Endothelial cell of umbilical vein (primary cell): ENCODE measurements at regions not wholly inside any gene's neighbourhood (a gene's known extent, or its start where the extent isn't known, plus 50 kb on each side); places are given as distances from the start of the nearest gene placed in this dataset.

ENCODE experiments used
- BruUV-seq: library from RNA; stranded (reverse); fragments of 400-500 nt; replicated peaks from 2 replicates; lab custom pipeline; 2021; lab: Mats Ljungman, UMichigan
- CTCF ChIA-PET: fragments of 300-600, 350-600 bp; sonication (Branson Sonifier 250); formaldehyde crosslinking; loops from one replicate; lab custom pipeline; 2021; ENCODE audit warnings: antibody characterized with exemption, inconsistent platforms; lab: Charles Lee
- POLR2A ChIA-PET: fragments of 300-600, 350-600 bp; sonication (Branson Sonifier 250); formaldehyde crosslinking; loops from one replicate; lab custom pipeline; 2021; ENCODE audit warnings: antibody characterized with exemption, inconsistent platforms; lab: Charles Lee
- DNase-seq: peaks from one replicate; pipeline ENCODE4 v3.0.0-alpha.2; 2011; ENCODE audit warnings: low read depth, low spot score
- FAIRE-seq: peaks from 2 replicates; lab custom pipeline; 2011; peaks lifted over from hg19 to GRCh38; lab: Jason Lieb, UNC
- H2AFZ ChIP-seq: 2 replicates; pipeline ENCODE4 v1.6.0; 2012; ENCODE audit warnings: low read depth, low read length, control low read depth, inconsistent platforms
- H3K27ac ChIP-seq: 2 replicates; pipeline ENCODE4 v1.5.1; 2011; ENCODE audit warnings: low read depth, mild to moderate bottlenecking, control low read depth, low read length, moderate library complexity; ENCODE audit not compliant: insufficient read depth
- H3K27me3 ChIP-seq, 2 experiments: 2 replicates each; pipeline versions ENCODE4 v1.6.0 to v1.6.1; 2011; ENCODE audit warnings: low read length in 2 of 2, mixed read lengths in 1 of 2; ENCODE audit not compliant: control insufficient read depth in 2 of 2, insufficient read depth in 2 of 2
- H3K36me3 ChIP-seq, 2 experiments: 2 replicates in 1 of 2; 3 replicates in 1 of 2; pipeline ENCODE4 v1.5.1; 2011; ENCODE audit warnings: low read length in 2 of 2, mild to moderate bottlenecking in 1 of 2, moderate library complexity in 1 of 2; ENCODE audit not compliant: control insufficient read depth in 2 of 2, insufficient read depth in 2 of 2; ENCODE audit errors: extremely low read depth in 1 of 2
- H3K4me1 ChIP-seq: 3 replicates; pipeline ENCODE4 v1.5.1; 2011; ENCODE audit warnings: mild to moderate bottlenecking, low read length; ENCODE audit not compliant: control insufficient read depth, insufficient read depth; ENCODE audit errors: extremely low read depth
- H3K4me2 ChIP-seq: 2 replicates; pipeline ENCODE4 v1.6.1; 2011; ENCODE audit warnings: low read length, control low read depth, mixed read lengths; ENCODE audit not compliant: insufficient read depth
- H3K4me3 ChIP-seq, 3 experiments: fragments of 200-600 bp in 1 of 3; sonication (generic), shearing (Covaris generic) in 1 of 3; replicated peaks in 1 of 3; 2 replicates each; pipeline ENCODE4 v1.5.1; 2011 to 2016; ENCODE audit warnings: control low read depth in 3 of 3, low read length in 3 of 3, mild to moderate bottlenecking in 2 of 3, inconsistent platforms in 1 of 3, low read depth in 1 of 3, moderate library complexity in 1 of 3; ENCODE audit not compliant: insufficient read depth in 1 of 3
- H3K79me2 ChIP-seq: 2 replicates; pipeline ENCODE4 v1.6.0; 2012; ENCODE audit warnings: low read length, inconsistent platforms; ENCODE audit not compliant: control insufficient read depth, insufficient read depth
- H3K9ac ChIP-seq: replicated peaks from 2 replicates; pipeline ENCODE3; 2011; ENCODE audit warnings: low read length, control low read depth; ENCODE audit not compliant: insufficient read depth; ENCODE audit errors: extremely low read depth
- H3K9me1 ChIP-seq: replicated peaks from 3 replicates; pipeline ENCODE4 v1.6.0; 2011; ENCODE audit warnings: mild to moderate bottlenecking, low read length; ENCODE audit not compliant: control insufficient read depth, insufficient read depth; ENCODE audit errors: extremely low read depth
- H3K9me3 ChIP-seq: replicated peaks from 2 replicates; pipeline ENCODE4 v1.5.1; 2012; ENCODE audit warnings: low read length, inconsistent platforms; ENCODE audit not compliant: control insufficient read depth, insufficient read depth
- H4K20me1 ChIP-seq: replicated peaks from 2 replicates; pipeline ENCODE3; 2011; ENCODE audit warnings: mild to moderate bottlenecking, low read length; ENCODE audit not compliant: control insufficient read depth, insufficient read depth; ENCODE audit errors: extremely low read depth
- CTCF ChIP-seq, 2 donors: IDR thresholded peaks; 1 replicate in 1 of 2; 2 replicates in 1 of 2; pipeline ENCODE4 v1.5.1; 2011; ENCODE audit warnings: low read length in 2 of 2, mild to moderate bottlenecking in 2 of 2, moderate library complexity in 2 of 2, control low read depth in 1 of 2, inconsistent platforms in 1 of 2, low read depth in 1 of 2; ENCODE audit not compliant: insufficient read depth in 1 of 2; ENCODE audit errors: extremely low read depth in 1 of 2
- EZH2 ChIP-seq: IDR thresholded peaks from 2 replicates; pipeline ENCODE4 v1.6.1; 2012; ENCODE audit warnings: borderline replicate concordance, low read depth, mild to moderate bottlenecking, moderate library complexity, low read length, inconsistent platforms; ENCODE audit not compliant: severe bottlenecking
- FOS ChIP-seq: IDR thresholded peaks from 2 replicates; pipeline ENCODE4 v1.6.1; 2011; ENCODE audit warnings: mild to moderate bottlenecking, low read length, moderate library complexity, borderline replicate concordance; ENCODE audit not compliant: insufficient read depth
- GATA2 ChIP-seq: IDR thresholded peaks from 2 replicates; pipeline ENCODE4 v1.7.0; 2011; ENCODE audit warnings: low read depth, mild to moderate bottlenecking, moderate library complexity, mixed read lengths, low read length; ENCODE audit not compliant: insufficient read length, insufficient read depth
- JUN ChIP-seq: IDR thresholded peaks from 2 replicates; pipeline ENCODE4 v1.6.1; 2011; ENCODE audit warnings: borderline replicate concordance, low read depth; ENCODE audit not compliant: insufficient read length, insufficient read depth
- MAX ChIP-seq: IDR thresholded peaks from 2 replicates; pipeline ENCODE4 v1.6.1; 2011; ENCODE audit not compliant: insufficient read depth, insufficient read length
- MYC ChIP-seq: IDR thresholded peaks from one replicate; pipeline ENCODE4 v1.6.1; 2011; ENCODE audit warnings: mild to moderate bottlenecking, low read depth, low read length
- POLR2A ChIP-seq: IDR thresholded peaks from 2 replicates; pipeline ENCODE4 v1.6.1; 2012; ENCODE audit warnings: low read depth, mild to moderate bottlenecking, control low read depth, low read length
- POLR2AphosphoS5 ChIP-seq: IDR thresholded peaks from 2 replicates; pipeline ENCODE4 v1.6.1; 2012; ENCODE audit warnings: low read depth, mild to moderate bottlenecking, control low read depth, low read length, moderate library complexity; ENCODE audit not compliant: insufficient read depth
- dilution Hi-C: fragments of 300-500 bp; cut with MboI; formaldehyde crosslinking; loops from one replicate; pipeline ENCODE4 v1.15.0; 2019; ENCODE audit warnings: low sequenced_read_pairs; ENCODE audit not compliant: extremely low pct_ligation_motif_present
- intact Hi-C: fragments of 100-400 bp; cut with micrococcal nuclease; formaldehyde crosslinking; loops from one replicate; pipeline ENCODE4 v1.10.0; 2022

DNA sequence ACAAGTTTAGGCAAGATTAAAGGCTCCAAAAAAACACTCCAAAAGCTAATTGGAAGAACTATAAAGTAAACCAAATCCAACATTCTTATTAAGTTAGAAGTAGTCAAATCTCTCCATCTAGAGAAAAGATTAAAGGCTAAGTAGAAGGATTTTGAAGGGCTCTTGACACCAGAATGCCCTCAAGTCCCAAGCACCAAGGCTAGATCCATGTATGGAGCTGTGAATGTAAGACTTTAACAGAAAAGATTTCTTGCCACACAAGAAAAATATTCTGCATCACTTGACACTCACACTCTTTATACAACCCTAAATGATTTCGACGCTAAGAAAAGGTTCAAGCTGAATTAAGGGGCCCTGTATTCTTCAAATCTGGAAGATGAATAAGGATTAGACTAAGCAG is 345.2 kb downstream of the VGLL3 start:
- H3K9ac ChIP-seq, result no peak overlapping the region
- no peaks in the 10 kb centered on the region for H3K27me3 ChIP-seq
- peaks cover 6% of the 10 kb centered on the region for H3K9me3 ChIP-seq
- no TSS peak for BruUV-seq
- no peak for DNase-seq
- CTCF ChIA-PET, result no interaction called here
- no peaks in the 10 kb centered on the region for H3K9me1 ChIP-seq
- H3K36me3 ChIP-seq, result no peaks in the 10 kb centered on the region
- H3K4me1 ChIP-seq, result no peaks in the 10 kb centered on the region
- no peaks in the 10 kb centered on the region for H4K20me1 ChIP-seq
- H3K27ac ChIP-seq, result no peak overlapping the region
- intact Hi-C loops, result no loop called here
- H3K4me2 ChIP-seq, result no peak overlapping the region
- dilution Hi-C loops, result no loop called here
- no peak for TF ChIP-seq GATA2
- no peak for TF ChIP-seq JUN
- no peak for TF ChIP-seq FOS
- no peak for TF ChIP-seq CTCF (IDR thresholded peaks at IDR 0.05; ENCODE audit: extremely low read depth in 1 of 2, insufficient read depth in 1 of 2, low read depth in 1 of 2, low read length in 2 of 2)
- TF ChIP-seq MYC, result no peak
- TF ChIP-seq EZH2, result no peak
- no peak for TF ChIP-seq POLR2A
- TF ChIP-seq MAX, result no peak
- TF ChIP-seq POLR2AphosphoS5, result no peak
- H3K79me2 ChIP-seq, result no peaks in the 10 kb centered on the region
- POLR2A ChIA-PET, result no interaction called here
- no peak overlapping the region for H3K4me3 ChIP-seq
- no peak for FAIRE-seq
- no peak overlapping the region for H2AFZ ChIP-seq
